NB4 (cell line): ENCODE measurements at regions not wholly inside any gene's neighbourhood (a gene's known extent, or its start where the extent isn't known, plus 50 kb on each side); places are given as distances from the start of the nearest gene placed in this dataset.

ENCODE experiments used
- CTCF ChIP-seq: IDR thresholded peaks from one replicate; pipeline ENCODE4 v1.5.1; 2012; ENCODE audit warnings: low read depth, low read length
- MAX ChIP-seq: IDR thresholded peaks from 2 replicates; pipeline ENCODE4 v1.6.1; 2011; ENCODE audit warnings: low read depth, low read length
- POLR2A ChIP-seq: IDR thresholded peaks from 2 replicates; pipeline ENCODE4 v1.6.1; 2011; ENCODE audit warnings: mild to moderate bottlenecking; ENCODE audit not compliant: insufficient read length; ENCODE audit errors: extremely low read depth

GRCh38 chr4:77501851-77502250, 103.8 kb upstream of the CXCL13 start:
- TF ChIP-seq CTCF (no peak), POLR2A (no peak), MAX (no peak)
